ENCODE measurements at regions not wholly inside any gene's neighbourhood (a gene's known extent, or its start where the extent isn't known, plus 50 kb on each side); places are given as distances from the start of the nearest gene placed in this dataset.

DNA sequence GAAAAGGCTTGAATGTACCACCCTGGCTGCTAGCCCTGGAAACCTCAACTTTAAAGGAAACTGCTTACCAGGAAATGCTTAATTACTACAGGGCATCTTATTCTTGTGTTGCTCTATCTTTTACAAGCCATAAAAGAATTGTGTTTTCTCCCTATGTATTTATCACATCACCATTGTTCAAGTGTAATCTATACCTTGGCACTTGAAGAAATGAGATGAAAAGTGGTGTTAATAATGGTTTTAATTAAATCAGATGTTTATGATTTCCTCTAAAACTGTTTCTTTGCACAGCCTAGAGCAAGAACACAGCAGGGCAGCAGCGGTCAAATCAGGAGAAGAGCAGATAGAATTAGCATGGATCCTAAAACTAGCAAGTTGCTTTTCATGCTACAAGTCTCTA, 131.8 kb upstream of the RGMB start:
- TF ChIP-seq, protein P1, sequence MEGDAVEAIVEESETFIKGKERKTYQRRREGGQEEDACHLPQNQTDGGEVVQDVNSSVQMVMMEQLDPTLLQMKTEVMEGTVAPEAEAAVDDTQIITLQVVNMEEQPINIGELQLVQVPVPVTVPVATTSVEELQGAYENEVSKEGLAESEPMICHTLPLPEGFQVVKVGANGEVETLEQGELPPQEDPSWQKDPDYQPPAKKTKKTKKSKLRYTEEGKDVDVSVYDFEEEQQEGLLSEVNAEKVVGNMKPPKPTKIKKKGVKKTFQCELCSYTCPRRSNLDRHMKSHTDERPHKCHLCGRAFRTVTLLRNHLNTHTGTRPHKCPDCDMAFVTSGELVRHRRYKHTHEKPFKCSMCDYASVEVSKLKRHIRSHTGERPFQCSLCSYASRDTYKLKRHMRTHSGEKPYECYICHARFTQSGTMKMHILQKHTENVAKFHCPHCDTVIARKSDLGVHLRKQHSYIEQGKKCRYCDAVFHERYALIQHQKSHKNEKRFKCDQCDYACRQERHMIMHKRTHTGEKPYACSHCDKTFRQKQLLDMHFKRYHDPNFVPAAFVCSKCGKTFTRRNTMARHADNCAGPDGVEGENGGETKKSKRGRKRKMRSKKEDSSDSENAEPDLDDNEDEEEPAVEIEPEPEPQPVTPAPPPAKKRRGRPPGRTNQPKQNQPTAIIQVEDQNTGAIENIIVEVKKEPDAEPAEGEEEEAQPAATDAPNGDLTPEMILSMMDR (IDR thresholded peaks at IDR 0.05; ENCODE audit: low read length), result no peak
- TF ChIP-seq EZH2 (IDR thresholded peaks at IDR 0.05; ENCODE audit: borderline replicate concordance, low read length), result no peak

All from OCI-LY1 (cell line).